GM12891 (cell line): ENCODE measurements at regions not wholly inside any gene's neighbourhood (a gene's known extent, or its start where the extent isn't known, plus 50 kb on each side); places are given as distances from the start of the nearest gene placed in this dataset.
A peak's percentile ranks its signal among the peaks of the same experiment; 100 is the strongest.

Experiments used
- DNase-seq: peaks from one replicate; pipeline ENCODE4 v3.0.0; 2011; ENCODE audit warnings: low spot score; ENCODE audit not compliant: insufficient read length
- FAIRE-seq: peaks from 2 replicates; lab custom pipeline; 2011; peaks lifted over from hg19 to GRCh38; lab: Jason Lieb, UNC
- PAX5 ChIP-seq: IDR thresholded peaks from 2 replicates; pipeline ENCODE4 v1.6.1; 2011; ENCODE audit warnings: low read length, moderate library complexity, mild to moderate bottlenecking; ENCODE audit not compliant: insufficient read depth, severe bottlenecking
- POLR2A ChIP-seq: IDR thresholded peaks from 2 replicates; pipeline ENCODE4 v1.6.1; 2011; ENCODE audit warnings: low read depth, low read length, control low read depth
- POLR2AphosphoS5 ChIP-seq: IDR thresholded peaks from 2 replicates; pipeline ENCODE4 v1.6.1; 2011; ENCODE audit warnings: low read depth, low read length, control low read depth
- POU2F2 ChIP-seq: IDR thresholded peaks from 2 replicates; pipeline ENCODE4 v1.6.1; 2011; ENCODE audit warnings: low read depth, mild to moderate bottlenecking, control low read depth, low read length, moderate library complexity
- SPI1 ChIP-seq: IDR thresholded peaks from 2 replicates; pipeline ENCODE4 v1.6.1; 2011; ENCODE audit warnings: low read depth, low read length, control low read depth
- TAF1 ChIP-seq: IDR thresholded peaks from 2 replicates; pipeline ENCODE4 v1.6.1; 2011; ENCODE audit warnings: low read depth, low read length, control low read depth

DNA sequence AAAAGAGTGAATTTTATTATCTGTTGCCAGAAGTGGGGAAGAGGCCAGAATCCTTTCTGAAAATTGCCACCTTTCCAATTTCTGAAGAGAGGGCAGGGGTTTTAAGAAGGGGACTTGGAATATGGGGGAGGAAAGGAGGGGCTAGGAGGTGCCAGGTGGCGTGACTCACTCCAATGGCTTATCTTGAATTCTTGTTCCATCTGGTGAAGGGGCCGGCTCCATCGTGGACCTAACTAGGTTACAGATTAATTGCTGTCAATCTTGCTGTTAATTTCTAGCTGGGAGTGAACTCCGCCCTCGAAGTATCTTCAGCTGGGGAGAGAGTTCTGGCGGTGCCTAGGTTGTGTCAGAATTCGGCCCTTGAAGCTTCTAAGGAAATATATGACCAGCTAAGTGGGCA is 138.7 kb downstream of the YTHDC2 start:
- FAIRE-seq = no peak
- DNase-seq = no peak
- TF ChIP-seq POLR2A (no peak), POU2F2 (no peak), TAF1 (no peak), POLR2AphosphoS5 (no peak), PAX5 (no peak)

DNA sequence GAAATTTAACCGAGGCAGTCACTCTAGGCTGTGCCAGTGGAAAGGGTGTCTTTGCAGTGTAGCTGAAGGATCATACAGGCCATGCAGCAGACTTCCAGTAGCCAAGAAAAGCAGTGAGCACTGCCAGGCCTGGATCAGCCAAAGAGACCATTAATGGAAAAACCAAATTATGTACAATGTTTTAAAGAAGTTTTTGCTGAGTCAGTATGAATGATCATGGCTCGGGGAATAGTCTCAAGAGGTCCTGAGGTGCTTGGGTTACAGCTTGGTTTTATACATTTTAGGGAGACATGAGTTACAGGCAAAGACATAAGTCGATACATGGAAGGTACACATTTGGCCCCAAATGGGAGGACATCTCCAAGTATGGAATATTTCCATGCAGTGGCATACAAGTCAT is 141.3 kb downstream of the YTHDC2 start:
- TF ChIP-seq SPI1 = no peak
- no peak for TF ChIP-seq POLR2A
- TF ChIP-seq PAX5 = no peak
- no peak for TF ChIP-seq POLR2AphosphoS5
- no peak for TF ChIP-seq POU2F2
- TF ChIP-seq TAF1 = no peak
- DNase-seq = no peak
- no peak for FAIRE-seq

DNA sequence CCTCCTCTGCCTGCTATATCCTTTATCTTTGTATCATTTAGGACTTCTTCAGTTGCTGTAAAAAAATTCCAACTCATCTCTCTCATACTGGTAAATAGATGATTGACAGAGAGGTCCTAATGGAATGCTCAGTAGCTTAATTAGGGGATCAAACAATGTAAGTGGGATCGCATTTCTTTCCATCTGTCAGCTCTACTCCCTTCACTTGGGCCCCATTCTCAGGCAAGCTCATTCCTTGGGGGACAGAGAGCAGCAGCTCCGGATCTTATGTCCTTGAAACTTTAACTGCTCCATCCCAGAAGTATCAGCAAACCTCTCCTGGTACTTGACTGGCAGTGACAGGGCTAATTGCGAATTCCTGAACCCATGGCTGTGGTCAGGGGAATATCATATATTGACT is 146.7 kb downstream of the YTHDC2 start:
- TF ChIP-seq POLR2AphosphoS5 = no peak
- TF ChIP-seq PAX5 = no peak
- TF ChIP-seq TAF1 = no peak
- TF ChIP-seq SPI1 = no peak
- TF ChIP-seq POLR2A = no peak
- no peak for TF ChIP-seq POU2F2
- no peak for DNase-seq
- FAIRE-seq = no peak

DNA sequence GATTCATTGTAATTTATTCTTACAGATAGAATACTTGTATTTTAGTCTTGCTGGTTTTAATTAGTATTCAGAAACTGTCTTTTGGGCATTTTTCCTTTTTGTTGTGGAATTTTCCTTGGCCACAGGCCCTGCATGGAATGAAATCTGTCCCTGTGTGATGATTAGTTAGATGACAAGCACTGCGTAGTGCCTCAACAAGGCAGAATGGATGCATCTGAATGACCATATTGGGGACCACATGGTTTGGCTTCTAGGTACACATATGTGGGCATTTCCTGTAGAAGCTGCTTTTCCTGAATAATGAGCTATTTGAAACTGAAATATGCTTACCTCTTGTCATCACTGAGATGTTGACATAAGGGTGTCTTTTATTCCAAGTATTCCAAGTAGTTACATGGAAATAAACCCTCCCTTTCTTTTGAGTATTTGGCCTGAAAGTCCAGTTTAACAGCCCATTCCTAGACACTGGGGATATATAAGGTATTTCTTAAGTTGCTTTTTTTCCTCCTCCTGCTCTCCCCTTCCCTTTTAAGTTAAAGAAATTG is 147.3 kb downstream of the YTHDC2 start:
- peak; percentile 13 for FAIRE-seq
- TF ChIP-seq POLR2AphosphoS5 (no peak), PAX5 (no peak), POU2F2 (no peak), SPI1 (no peak), POLR2A (no peak), TAF1 (no peak)
- no peak for DNase-seq

DNA sequence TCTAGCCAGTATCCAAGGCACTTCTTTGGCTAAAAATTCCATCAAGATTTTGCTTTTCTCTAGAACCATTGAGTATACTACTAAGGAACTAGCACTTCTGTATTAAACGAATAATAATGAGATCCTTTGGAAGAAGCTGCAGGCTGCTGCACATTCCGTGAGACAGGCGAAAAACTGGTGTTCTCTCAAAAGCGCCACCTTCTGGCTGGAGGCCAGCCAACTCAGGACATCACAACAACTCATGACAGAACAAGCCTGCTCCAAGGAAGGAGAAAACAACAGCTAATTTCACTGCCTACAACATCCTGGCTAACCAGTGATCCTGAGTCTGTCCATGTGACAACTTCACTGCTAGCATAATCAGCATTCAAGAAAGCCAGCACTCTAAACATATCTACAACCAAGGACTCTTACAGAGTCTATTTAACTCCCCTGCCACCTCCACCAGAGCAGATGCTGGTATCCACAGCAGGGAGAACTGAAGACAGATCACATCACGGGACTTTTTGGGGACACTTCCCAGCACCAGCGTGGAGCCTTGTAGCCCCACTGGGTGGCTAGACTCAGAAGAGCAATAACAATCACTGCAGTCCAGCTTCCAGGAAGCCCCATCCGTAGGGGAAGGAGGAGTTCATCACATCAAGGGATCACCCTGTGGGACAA is 150.5 kb downstream of the YTHDC2 start:
- FAIRE-seq (peak; percentile 66), DNase-seq (peak; percentile 0)
- no peak for TF ChIP-seq SPI1
- TF ChIP-seq PAX5 = no peak
- no peak for TF ChIP-seq POLR2AphosphoS5
- TF ChIP-seq POU2F2 = no peak
- no peak for TF ChIP-seq POLR2A
- TF ChIP-seq TAF1 = no peak

DNA sequence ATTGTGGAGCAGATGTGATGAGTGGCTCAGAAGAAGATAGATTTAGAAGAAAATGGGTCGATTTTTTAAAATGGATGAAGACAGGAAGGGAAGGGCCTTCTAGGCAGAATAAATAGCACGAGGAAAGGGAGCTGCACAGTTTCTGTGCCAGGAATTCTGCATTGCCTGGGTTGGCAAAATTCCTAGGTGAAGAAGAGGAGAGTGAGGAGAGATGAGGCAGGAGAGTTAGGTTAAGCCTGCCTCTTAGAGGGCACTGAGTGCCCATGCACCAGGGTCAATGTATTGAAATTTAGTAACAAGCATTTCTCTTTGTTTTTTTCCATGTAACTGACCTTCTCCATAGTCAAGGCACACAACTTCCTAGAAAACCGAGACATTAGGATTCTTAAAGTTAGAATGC is 159.5 kb downstream of the YTHDC2 start:
- FAIRE-seq (no peak), DNase-seq (no peak)
- TF ChIP-seq POU2F2 (no peak), POLR2AphosphoS5 (no peak), POLR2A (no peak), PAX5 (no peak), TAF1 (no peak), SPI1 (no peak)

DNA sequence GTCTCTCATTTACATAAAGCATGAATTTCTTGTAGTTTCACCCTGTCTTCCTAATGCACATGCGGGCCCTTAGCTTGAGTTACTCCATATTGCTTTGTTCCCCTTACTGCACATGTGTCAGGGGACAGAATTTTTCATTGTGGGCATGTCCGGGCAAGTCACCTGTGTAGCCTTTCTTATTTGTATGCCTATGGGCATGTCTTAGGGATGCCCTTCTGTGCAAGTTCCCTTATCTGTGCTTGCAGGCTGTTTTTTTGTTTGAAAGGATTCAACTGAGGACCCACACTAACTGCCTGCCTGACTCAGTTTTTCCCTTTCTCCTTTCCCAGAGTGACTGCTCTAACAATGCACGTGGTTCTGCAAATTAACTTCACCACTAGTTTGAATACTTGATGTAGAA is 161.7 kb downstream of the YTHDC2 start:
- no peak for DNase-seq
- TF ChIP-seq POU2F2 (no peak), SPI1 (no peak), PAX5 (no peak), TAF1 (no peak), POLR2A (no peak), POLR2AphosphoS5 (no peak)
- FAIRE-seq = no peak

DNA sequence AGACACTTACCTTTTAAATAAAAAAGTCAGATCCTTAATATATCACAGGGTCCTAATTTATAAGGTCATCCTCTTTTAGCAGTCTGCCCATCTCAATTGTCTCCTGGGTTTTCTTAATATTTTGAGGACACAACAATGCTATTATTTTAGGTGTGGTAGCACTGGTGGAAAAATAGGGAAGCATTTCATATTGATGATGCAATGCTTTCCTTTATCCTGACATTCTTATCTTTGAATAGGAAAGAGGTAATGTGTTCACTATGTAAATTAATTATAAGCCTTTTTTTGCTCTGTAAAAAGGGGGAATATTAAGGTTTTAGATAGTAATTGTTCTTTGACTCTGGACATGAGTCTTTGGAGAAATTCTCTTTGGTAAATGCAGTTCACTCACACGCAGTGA is 164.7 kb downstream of the YTHDC2 start:
- FAIRE-seq (no peak), DNase-seq (no peak)
- no peak for TF ChIP-seq SPI1
- TF ChIP-seq PAX5 = no peak
- TF ChIP-seq POU2F2 = no peak
- TF ChIP-seq POLR2AphosphoS5 = no peak
- TF ChIP-seq TAF1 = no peak
- TF ChIP-seq POLR2A = no peak

DNA sequence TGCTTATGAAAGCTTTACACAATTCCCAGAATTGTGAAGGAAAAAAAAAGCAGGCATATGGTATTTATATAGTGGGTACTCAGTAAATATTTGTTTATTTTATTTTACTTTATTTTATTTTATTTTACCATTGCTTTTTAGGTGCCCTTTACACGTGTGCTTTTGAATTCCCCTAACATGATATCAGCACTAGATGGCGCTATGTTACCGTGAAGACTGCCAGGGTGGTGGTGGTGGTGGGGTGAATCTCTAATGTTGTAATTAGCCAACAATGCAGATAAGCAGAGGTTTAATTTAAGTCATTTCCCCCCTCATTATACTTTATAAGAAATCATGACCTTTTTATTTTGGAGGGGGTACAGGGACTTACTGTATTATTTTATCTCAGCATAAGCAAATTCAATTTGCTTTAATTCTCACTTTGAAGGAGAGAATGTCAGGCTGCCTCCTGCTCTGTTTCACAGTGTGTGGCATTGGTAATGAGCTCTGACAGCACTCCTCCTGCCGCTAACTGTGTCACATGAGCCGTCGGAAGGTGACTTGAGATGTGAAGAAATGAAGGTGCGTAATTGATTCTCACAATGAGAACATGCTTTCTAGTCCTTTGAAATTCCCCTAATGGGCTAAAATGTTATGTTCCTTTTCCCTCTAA is 165.6 kb downstream of the YTHDC2 start:
- peak; percentile 9 for DNase-seq
- peak; percentile 9 for FAIRE-seq
- TF ChIP-seq POLR2AphosphoS5 (no peak), TAF1 (no peak), POLR2A (no peak)

DNA sequence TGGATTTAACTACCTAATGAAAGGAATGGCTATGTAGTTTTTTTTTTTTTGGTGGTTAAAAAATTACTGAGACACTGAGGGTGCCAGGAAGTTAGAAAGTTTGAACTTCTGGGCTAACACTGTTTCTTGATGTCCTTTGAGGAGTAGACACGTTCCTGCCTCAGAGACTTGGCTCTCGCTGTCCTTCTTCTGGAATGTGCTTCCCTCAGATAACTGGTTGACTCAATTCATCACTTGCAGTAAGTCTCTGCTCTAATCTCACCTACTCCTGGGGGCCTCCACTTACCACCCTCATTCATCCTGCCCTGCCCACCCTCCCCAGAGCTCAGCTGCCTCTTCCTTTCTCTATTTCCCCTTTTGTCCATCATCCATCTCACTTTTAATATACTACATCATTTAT is 167.0 kb downstream of the YTHDC2 start:
- no peak for FAIRE-seq
- DNase-seq = no peak
- TF ChIP-seq PAX5 = no peak
- TF ChIP-seq POLR2AphosphoS5 = no peak
- no peak for TF ChIP-seq TAF1
- TF ChIP-seq SPI1 = no peak
- no peak for TF ChIP-seq POU2F2
- TF ChIP-seq POLR2A = no peak
